Uterus (tissue), 3 donors: ENCODE measurements at regions not wholly inside any gene's neighbourhood (a gene's known extent, or its start where the extent isn't known, plus 50 kb on each side); places are given as distances from the start of the nearest gene placed in this dataset.

ENCODE experiments used
- DNase-seq, 2 donors: peaks; one replicate each; pipeline ENCODE4 v3.0.0-alpha.2; 2019 to 2020
- H3K27ac ChIP-seq, 2 donors: fragments of 200-600 bp; sonication (generic); 1 replicate in 1 of 2; 2 replicates in 1 of 2; pipeline ENCODE4 v1.5.1; 2016 to 2018
- H3K27me3 ChIP-seq, 2 donors: fragments of 200-600 bp; sonication (generic); one replicate each; pipeline ENCODE4 v1.5.1; 2018 to 2019; ENCODE audit warnings: control low read depth in 1 of 2
- H3K36me3 ChIP-seq, 2 donors: fragments of 200-600 bp; sonication (generic); one replicate each; pipeline ENCODE4 v1.5.1; 2019; ENCODE audit warnings: control low read depth in 1 of 2
- H3K4me1 ChIP-seq, 2 donors: fragments of 200-600 bp; sonication (generic); one replicate each; pipeline ENCODE4 v1.5.1; 2018 to 2019; ENCODE audit warnings: control low read depth in 1 of 2
- H3K4me3 ChIP-seq, 2 donors: fragments of 200-600 bp; sonication (generic); 1 replicate in 1 of 2; 2 replicates in 1 of 2; pipeline ENCODE4 v1.5.1; 2018 to 2019; ENCODE audit warnings: mild to moderate bottlenecking in 1 of 2
- H3K9me3 ChIP-seq, 2 donors: fragments of 200-600 bp; sonication (generic); one replicate each; pipeline ENCODE4 v1.5.1; 2019; ENCODE audit warnings: control low read depth in 1 of 2
- CTCF ChIP-seq, 4 experiments: fragments of 200-600 bp in 2 of 4; fragments of 450-650 bp in 2 of 4; sonication (generic) in 2 of 4; IDR thresholded peaks; one replicate each; pipeline ENCODE4 v1.5.1; 2016 to 2019; ENCODE audit warnings: antibody characterized with exemption in 4 of 4, mild to moderate bottlenecking in 2 of 4, moderate library complexity in 1 of 4
- POLR2A ChIP-seq, 2 donors: fragments of 450-650 bp; IDR thresholded peaks; one replicate each; pipeline ENCODE4 v1.6.1; 2016; ENCODE audit warnings: antibody characterized with exemption in 2 of 2, mild to moderate bottlenecking in 1 of 2, moderate library complexity in 1 of 2
- intact Hi-C: fragments of 100-400 bp; cut with DNase I; formaldehyde crosslinking; loops from one replicate; pipeline ENCODE4 v1.15.1; 2023; ENCODE audit warnings: low total_unique reads
- donor health status: DM: yes; HTN: yes; CAD: no.

DNA sequence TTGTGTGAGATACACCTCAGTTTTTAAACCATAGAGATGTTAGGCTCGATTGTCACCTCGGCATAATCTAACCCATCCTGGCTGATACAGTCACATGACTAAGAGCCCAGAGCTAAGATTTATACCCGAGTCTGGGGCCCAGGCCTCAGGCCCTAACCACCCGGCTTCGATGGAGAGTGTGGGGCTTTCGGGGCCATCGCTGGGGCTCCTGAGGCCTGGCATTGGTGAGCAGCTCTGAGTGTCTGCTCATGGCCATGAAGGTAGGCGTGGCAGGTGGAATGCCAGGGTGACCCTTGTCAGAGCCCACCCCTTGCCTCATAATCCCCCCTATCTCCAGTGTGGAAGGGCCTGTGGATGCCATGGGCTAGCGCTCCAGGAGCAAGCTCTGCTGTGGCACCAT is 164.3 kb downstream of the BMP7 start:
- intact Hi-C loops, result no loop called here
- H3K4me3 ChIP-seq, result no peak overlapping the region
- TF ChIP-seq CTCF (IDR thresholded peaks at IDR 0.05) (no peak), POLR2A (IDR thresholded peaks at IDR 0.05) (no peak)
- no peaks in the 10 kb centered on the region for H3K9me3 ChIP-seq
- H3K27ac ChIP-seq, result no peak overlapping the region
- no peaks in the 10 kb centered on the region for H3K36me3 ChIP-seq
- no peak for DNase-seq
- H3K27me3 ChIP-seq, result no peaks in the 10 kb centered on the region
- no peaks in the 10 kb centered on the region for H3K4me1 ChIP-seq

DNA sequence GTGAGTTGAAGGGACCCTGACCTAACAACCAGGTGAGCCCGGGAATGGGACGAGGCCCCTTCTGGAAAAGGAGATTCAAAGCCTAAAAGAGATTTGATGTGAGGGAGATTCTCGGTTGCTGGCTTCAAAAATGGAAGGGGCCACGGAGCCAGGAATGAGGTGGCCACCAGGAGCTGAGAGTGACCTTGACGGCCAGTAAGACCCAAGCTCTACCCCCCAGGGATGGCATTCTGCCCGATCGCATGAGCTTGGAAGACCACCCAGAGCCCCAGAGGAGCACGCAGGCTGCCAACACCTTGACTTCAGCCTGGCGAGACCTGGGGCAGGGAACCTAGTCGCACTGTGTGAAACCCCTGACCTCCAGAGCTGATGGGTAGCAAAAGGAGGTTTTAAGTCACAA is 163.9 kb downstream of the BMP7 start:
- Histone ChIP-seq H3K9me3 (no peaks in the 10 kb centered on the region), H3K4me1 (no peaks in the 10 kb centered on the region), H3K27me3 (no peaks in the 10 kb centered on the region), H3K4me3 (no peak overlapping the region), H3K36me3 (no peaks in the 10 kb centered on the region), H3K27ac (no peak overlapping the region)
- TF ChIP-seq CTCF (IDR thresholded peaks at IDR 0.05), result no peak
- TF ChIP-seq POLR2A (IDR thresholded peaks at IDR 0.05), result no peak
- no peak for DNase-seq
- intact Hi-C loops, result no loop called here

GRCh38 chr20:57103146-57103800 is 163.2 kb downstream of the BMP7 start:
- H3K9me3 ChIP-seq, result no peaks in the 10 kb centered on the region
- no peaks in the 10 kb centered on the region for H3K4me1 ChIP-seq
- no peaks in the 10 kb centered on the region for H3K36me3 ChIP-seq
- no peak for DNase-seq
- TF ChIP-seq POLR2A (IDR thresholded peaks at IDR 0.05) (no peak), CTCF (IDR thresholded peaks at IDR 0.05) (no peak)
- H3K27me3 ChIP-seq, result no peaks in the 10 kb centered on the region
- H3K4me3 ChIP-seq, result no peak overlapping the region
- no peak overlapping the region for H3K27ac ChIP-seq
- intact Hi-C loops, result no loop called here

DNA sequence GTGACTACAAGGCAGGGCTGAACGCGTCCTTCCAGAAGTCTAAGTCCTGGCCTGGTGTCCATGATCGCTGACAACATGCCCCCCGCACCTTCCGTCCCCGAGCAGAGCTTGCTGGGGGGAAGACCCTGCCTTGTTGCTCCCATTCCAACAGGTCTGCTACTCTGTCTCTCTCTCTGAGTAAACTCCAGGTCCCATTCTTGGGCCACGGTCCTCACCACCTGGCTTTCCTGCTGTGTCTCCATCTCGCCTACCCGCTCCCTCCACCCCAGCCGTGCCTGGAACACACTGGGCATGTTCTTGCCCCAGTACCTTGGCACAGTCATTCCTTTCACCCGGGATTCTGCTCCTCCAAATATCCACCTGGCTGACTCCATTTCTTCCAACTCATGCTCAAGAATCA is 162.3 kb downstream of the BMP7 start:
- H3K9me3 ChIP-seq, result no peaks in the 10 kb centered on the region
- no peaks in the 10 kb centered on the region for H3K36me3 ChIP-seq
- H3K4me1 ChIP-seq, result no peaks in the 10 kb centered on the region
- DNase-seq, result no peak
- no peaks in the 10 kb centered on the region for H3K27me3 ChIP-seq
- intact Hi-C loops, result no loop called here
- no peak overlapping the region for H3K4me3 ChIP-seq
- TF ChIP-seq POLR2A (IDR thresholded peaks at IDR 0.05) (no peak), CTCF (IDR thresholded peaks at IDR 0.05) (no peak)
- H3K27ac ChIP-seq, result no peak overlapping the region

DNA sequence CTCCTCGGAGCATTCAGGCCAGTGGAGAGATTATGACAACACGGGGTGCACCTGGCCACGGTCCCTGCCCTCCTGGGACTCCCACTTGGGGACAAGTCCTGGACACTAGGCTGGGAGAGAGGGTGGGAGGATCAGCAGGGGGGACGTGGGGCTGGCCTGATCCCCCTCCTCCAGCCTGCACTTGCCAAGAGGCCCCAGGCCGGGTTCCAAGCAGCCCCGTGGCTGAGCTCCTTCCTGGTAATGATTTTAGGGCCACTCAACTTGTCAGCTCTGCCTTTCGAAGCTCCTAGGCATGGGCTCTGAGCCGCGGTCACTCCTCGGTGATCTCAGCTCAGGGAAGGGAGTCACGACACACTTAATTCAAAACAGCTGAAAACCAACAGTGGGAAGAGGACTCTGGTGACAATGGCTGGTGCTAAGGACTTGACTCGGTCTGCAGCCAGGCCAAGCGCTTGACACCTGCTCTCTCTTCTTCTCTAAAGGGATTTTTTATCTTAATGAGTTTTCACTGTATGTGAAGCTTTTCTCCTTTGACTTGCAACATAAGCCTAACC is 161.7 kb downstream of the BMP7 start:
- intact Hi-C loops, result no loop called here
- no peak for DNase-seq
- no peaks in the 10 kb centered on the region for H3K9me3 ChIP-seq
- H3K27ac ChIP-seq, result no peak overlapping the region
- H3K4me3 ChIP-seq, result no peak overlapping the region
- no peaks in the 10 kb centered on the region for H3K36me3 ChIP-seq
- H3K4me1 ChIP-seq, result no peaks in the 10 kb centered on the region
- no peaks in the 10 kb centered on the region for H3K27me3 ChIP-seq
- TF ChIP-seq CTCF (IDR thresholded peaks at IDR 0.05) (no peak), POLR2A (IDR thresholded peaks at IDR 0.05) (no peak)
